K562 (cell line): ENCODE measurements at regions not wholly inside any gene's neighbourhood (a gene's known extent, or its start where the extent isn't known, plus 50 kb on each side); places are given as distances from the start of the nearest gene placed in this dataset.

Experiments used
- MBD2 ChIP-seq: sonication (generic); IDR thresholded peaks from 2 replicates; pipeline ENCODE4 v1.6.1; 2016; ENCODE audit warnings: low read depth, borderline replicate concordance
- PTTG1 ChIP-seq: fragments of 450-650 bp; IDR thresholded peaks from 2 replicates; pipeline ENCODE4 v1.6.1; 2016; ENCODE audit warnings: low read depth, mild to moderate bottlenecking, missing genetic modification characterization, missing compliant biosample characterization
- SMARCE1 ChIP-seq: fragments of 450-650 bp; IDR thresholded peaks from 2 replicates; pipeline ENCODE4 v1.7.1; 2016; ENCODE audit warnings: mild to moderate bottlenecking
- SREBF1 ChIP-seq: fragments of 150-350 bp; IDR thresholded peaks from 2 replicates; pipeline ENCODE4 v1.6.1; 2014; ENCODE audit warnings: antibody characterized with exemption, low read depth, low read length, borderline replicate concordance
- ZNF24 ChIP-seq: fragments of 450-650 bp; IDR thresholded peaks from 2 replicates; pipeline ENCODE4 v1.6.1; 2016
- TF ChIP-seq, protein P1 (sequence below), 3 experiments: IDR thresholded peaks in 2 of 3; conservative IDR thresholded peaks in 1 of 3; 2 replicates each; pipeline ENCODE4 v1.5.1; 2011 to 2012; ENCODE audit warnings: low read length in 3 of 3, mild to moderate bottlenecking in 3 of 3, control low read depth in 2 of 3, improper control_type of control experiment in 1 of 3, inconsistent platforms in 1 of 3, low read depth in 1 of 3, mixed read lengths in 1 of 3, moderate library complexity in 1 of 3; ENCODE audit not compliant: insufficient read depth in 2 of 3

DNA sequence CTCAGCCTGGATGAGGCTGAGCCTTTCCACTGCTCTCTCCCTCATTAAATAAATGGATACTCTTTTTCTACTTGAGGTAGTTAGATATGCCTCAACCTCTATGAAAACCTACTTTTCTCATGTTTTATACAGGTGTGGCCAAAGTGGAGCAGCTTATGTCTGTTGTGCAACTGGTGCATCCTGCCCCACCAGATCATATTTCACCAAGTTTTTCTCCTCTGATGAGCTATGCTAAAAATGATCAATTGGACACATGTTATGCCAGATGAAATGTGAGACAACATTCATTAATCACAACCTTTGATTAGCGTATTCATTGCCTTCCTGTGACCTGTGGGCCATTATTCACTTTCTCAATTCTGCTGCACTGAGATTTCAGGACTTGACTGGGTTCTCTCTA, 106.9 kb upstream of the NEDD9 start:
- no peak for TF ChIP-seq ZNF24
- no peak for TF ChIP-seq PTTG1 (tag)
- TF ChIP-seq, protein P1, sequence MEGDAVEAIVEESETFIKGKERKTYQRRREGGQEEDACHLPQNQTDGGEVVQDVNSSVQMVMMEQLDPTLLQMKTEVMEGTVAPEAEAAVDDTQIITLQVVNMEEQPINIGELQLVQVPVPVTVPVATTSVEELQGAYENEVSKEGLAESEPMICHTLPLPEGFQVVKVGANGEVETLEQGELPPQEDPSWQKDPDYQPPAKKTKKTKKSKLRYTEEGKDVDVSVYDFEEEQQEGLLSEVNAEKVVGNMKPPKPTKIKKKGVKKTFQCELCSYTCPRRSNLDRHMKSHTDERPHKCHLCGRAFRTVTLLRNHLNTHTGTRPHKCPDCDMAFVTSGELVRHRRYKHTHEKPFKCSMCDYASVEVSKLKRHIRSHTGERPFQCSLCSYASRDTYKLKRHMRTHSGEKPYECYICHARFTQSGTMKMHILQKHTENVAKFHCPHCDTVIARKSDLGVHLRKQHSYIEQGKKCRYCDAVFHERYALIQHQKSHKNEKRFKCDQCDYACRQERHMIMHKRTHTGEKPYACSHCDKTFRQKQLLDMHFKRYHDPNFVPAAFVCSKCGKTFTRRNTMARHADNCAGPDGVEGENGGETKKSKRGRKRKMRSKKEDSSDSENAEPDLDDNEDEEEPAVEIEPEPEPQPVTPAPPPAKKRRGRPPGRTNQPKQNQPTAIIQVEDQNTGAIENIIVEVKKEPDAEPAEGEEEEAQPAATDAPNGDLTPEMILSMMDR (IDR thresholded peaks at IDR 0.05 in 2 of 3, conservative IDR thresholded peaks at IDR 0.05 in 1 of 3; ENCODE audit: insufficient read depth in 2 of 3, low read depth in 1 of 3, low read length in 3 of 3), result no peak
- TF ChIP-seq SMARCE1, result no peak
- no peak for TF ChIP-seq MBD2
- no peak for TF ChIP-seq SREBF1
